ENCODE measurements at regions not wholly inside any gene's neighbourhood (a gene's known extent, or its start where the extent isn't known, plus 50 kb on each side); places are given as distances from the start of the nearest gene placed in this dataset.

- TF ChIP-seq POLR2AphosphoS5 (IDR thresholded peaks at IDR 0.05; ENCODE audit: insufficient read depth in 1 of 2, low read depth in 1 of 2) (no peak), CTCF (IDR thresholded peaks at IDR 0.05) (no peak), POLR2A (IDR thresholded peaks at IDR 0.05) (no peak)
Measured at GRCh38 chr7:121591926-121592325, 195.8 kb upstream of the FAM3C start.
